Tibial artery (tissue), 4 donors: ENCODE measurements at regions not wholly inside any gene's neighbourhood (a gene's known extent, or its start where the extent isn't known, plus 50 kb on each side); places are given as distances from the start of the nearest gene placed in this dataset.

ENCODE experiments used
- DNase-seq, 2 donors: peaks; one replicate each; pipeline ENCODE4 v3.0.0-alpha.2; 2019
- H3K27ac ChIP-seq, 2 donors: fragments of 200-600 bp; sonication (generic) in 1 of 2; 1 replicate in 1 of 2; 2 replicates in 1 of 2; pipeline ENCODE4 v1.5.1; 2018 to 2019; ENCODE audit warnings: mild to moderate bottlenecking in 1 of 2
- H3K27me3 ChIP-seq, 2 donors: fragments of 200-600 bp; sonication (generic) in 1 of 2; one replicate each; pipeline versions ENCODE4 v1.5.1 to v1.6.0; 2016 to 2019
- H3K36me3 ChIP-seq, 3 donors: fragments of 200-600 bp; sonication (generic) in 2 of 3; one replicate each; pipeline ENCODE4 v1.5.1; 2016 to 2019; ENCODE audit warnings: mild to moderate bottlenecking in 2 of 3
- H3K4me1 ChIP-seq, 4 donors: fragments of 200-600 bp; sonication (generic) in 2 of 4; 1 replicate in 3 of 4; 2 replicates in 1 of 4; pipeline ENCODE4 v1.5.1; 2016 to 2019
- H3K4me3 ChIP-seq, 2 donors: fragments of 200-600 bp; sonication (generic) in 1 of 2; 1 replicate in 1 of 2; 2 replicates in 1 of 2; pipeline ENCODE4 v1.5.1; 2018 to 2019; ENCODE audit warnings: mild to moderate bottlenecking in 2 of 2
- H3K9me3 ChIP-seq, 3 donors: fragments of 200-600 bp; sonication (generic) in 1 of 3; one replicate each; pipeline ENCODE4 v1.5.1; 2016 to 2019
- CTCF ChIP-seq, 2 experiments: fragments of 200-600 bp in 1 of 2; fragments of 450-650 bp in 1 of 2; IDR thresholded peaks; one replicate each; pipeline ENCODE4 v1.5.1; 2017 to 2019; ENCODE audit warnings: antibody characterized with exemption in 2 of 2, mild to moderate bottlenecking in 1 of 2, moderate library complexity in 1 of 2
- intact Hi-C: fragments of 100-400 bp; cut with DNase I; formaldehyde crosslinking; loops from one replicate; pipeline ENCODE4 v1.15.0; 2023; ENCODE audit warnings: low total_unique reads

- intact Hi-C loops: no loop called here
- no peak for DNase-seq
- no peaks in the 10 kb centered on the region for H3K9me3 ChIP-seq
- no peaks in the 10 kb centered on the region for H3K4me1 ChIP-seq
- H3K36me3 ChIP-seq: no peaks in the 10 kb centered on the region
- H3K27me3 ChIP-seq: no peaks in the 10 kb centered on the region
- TF ChIP-seq CTCF (IDR thresholded peaks at IDR 0.05): no peak
- no peak overlapping the region for H3K27ac ChIP-seq
- H3K4me3 ChIP-seq: no peak overlapping the region
These were observed 246.7 kb downstream of the HS3ST3A1 start for GRCh38 chr17:13355054-13355453.

GRCh38 chr17:13353590-13353989, 248.1 kb downstream of the HS3ST3A1 start:
- H3K4me3 ChIP-seq: no peak overlapping the region
- H3K27ac ChIP-seq: no peak overlapping the region
- H3K4me1 ChIP-seq: no peaks in the 10 kb centered on the region
- no peaks in the 10 kb centered on the region for H3K27me3 ChIP-seq
- DNase-seq: no peak
- no peaks in the 10 kb centered on the region for H3K9me3 ChIP-seq
- intact Hi-C loops: no loop called here
- H3K36me3 ChIP-seq: no peaks in the 10 kb centered on the region
- TF ChIP-seq CTCF (IDR thresholded peaks at IDR 0.05): no peak

GRCh38 chr17:13352747-13353415, 248.8 kb downstream of the HS3ST3A1 start:
- Histone ChIP-seq H3K27ac (no peak overlapping the region), H3K4me3 (no peak overlapping the region), H3K27me3 (no peaks in the 10 kb centered on the region), H3K4me1 (no peaks in the 10 kb centered on the region), H3K36me3 (no peaks in the 10 kb centered on the region), H3K9me3 (no peaks in the 10 kb centered on the region)
- TF ChIP-seq CTCF (IDR thresholded peaks at IDR 0.05): no peak
- DNase-seq: no peak
- intact Hi-C loops: no loop called here

- no peaks in the 10 kb centered on the region for H3K27me3 ChIP-seq
- no peak overlapping the region for H3K27ac ChIP-seq
- no peaks in the 10 kb centered on the region for H3K9me3 ChIP-seq
- no peak overlapping the region for H3K4me3 ChIP-seq
- DNase-seq: no peak
- intact Hi-C loops: no loop called here
- H3K36me3 ChIP-seq: no peaks in the 10 kb centered on the region
- no peaks in the 10 kb centered on the region for H3K4me1 ChIP-seq
- no peak for TF ChIP-seq CTCF (IDR thresholded peaks at IDR 0.05)
These were observed 250.7 kb downstream of the HS3ST3A1 start for GRCh38 chr17:13351046-13351445.

- no peak for DNase-seq
- H3K27me3 ChIP-seq: no peaks in the 10 kb centered on the region
- intact Hi-C loops: no loop called here
These were observed 251.3 kb downstream of the HS3ST3A1 start for GRCh38 chr17:13350466-13350865.

More at GRCh38 chr17:13350466-13350865, 251.3 kb downstream of the HS3ST3A1 start:
- H3K9me3 ChIP-seq: no peaks in the 10 kb centered on the region
- H3K36me3 ChIP-seq: no peaks in the 10 kb centered on the region
- no peaks in the 10 kb centered on the region for H3K4me1 ChIP-seq
- no peak overlapping the region for H3K27ac ChIP-seq
- TF ChIP-seq CTCF (IDR thresholded peaks at IDR 0.05): no peak
- H3K4me3 ChIP-seq: no peak overlapping the region
